DMS 273 treated with DMSO at 0.1 percent for 48 hours (cell line): ENCODE measurements at regions not wholly inside any gene's neighbourhood (a gene's known extent, or its start where the extent isn't known, plus 50 kb on each side); places are given as distances from the start of the nearest gene placed in this dataset.
A peak's percentile ranks its signal among the peaks of the same experiment; 100 is the strongest.

ENCODE experiments used
- DNase-seq: peaks from one replicate; lab custom pipeline; 2025; lab: John Stamatoyannopoulos, UW

GRCh38 chr2:204049635-204050034, 113.1 kb downstream of the ICOS start:
- DNase-seq: no peak

GRCh38 chr2:204050681-204051080, 114.1 kb downstream of the ICOS start:
- DNase-seq: no peak

- no peak for DNase-seq
Observed at GRCh38 chr2:204051476-204051875, 114.9 kb downstream of the ICOS start.

GRCh38 chr2:204051984-204052556, 115.5 kb downstream of the ICOS start:
- no peak for DNase-seq

GRCh38 chr2:204059016-204059415, 122.5 kb downstream of the ICOS start:
- DNase-seq: no peak

GRCh38 chr2:204060841-204061240, 124.3 kb downstream of the ICOS start:
- no peak for DNase-seq

GRCh38 chr2:204061241-204061640, 124.7 kb downstream of the ICOS start:
- peak; percentile 61 for DNase-seq

- DNase-seq: no peak
Observed at GRCh38 chr2:204064119-204064518, 127.6 kb downstream of the ICOS start.

- DNase-seq: no peak
Observed at GRCh38 chr2:204065566-204065965, 129.0 kb downstream of the ICOS start.

GRCh38 chr2:204066051-204066450, 129.5 kb downstream of the ICOS start:
- no peak for DNase-seq

- no peak for DNase-seq
Observed at GRCh38 chr2:204069804-204070203, 133.2 kb downstream of the ICOS start.

GRCh38 chr2:204072443-204073324, 136.1 kb downstream of the ICOS start:
- no peak for DNase-seq

- no peak for DNase-seq
Observed at GRCh38 chr2:204074456-204074855, 137.9 kb downstream of the ICOS start.

GRCh38 chr2:204078003-204078698, 141.6 kb downstream of the ICOS start:
- no peak for DNase-seq

GRCh38 chr2:204081487-204082425, 145.2 kb downstream of the ICOS start:
- DNase-seq: no peak

- no peak for DNase-seq
Observed at GRCh38 chr2:204086167-204086566, 149.6 kb downstream of the ICOS start.

GRCh38 chr2:204089105-204089504, 152.5 kb downstream of the ICOS start:
- DNase-seq: no peak

GRCh38 chr2:204089574-204089973, 153.0 kb downstream of the ICOS start:
- no peak for DNase-seq

GRCh38 chr2:204090021-204090420, 153.5 kb downstream of the ICOS start:
- no peak for DNase-seq

GRCh38 chr2:204104811-204105210, 168.2 kb downstream of the ICOS start:
- no peak for DNase-seq

GRCh38 chr2:204108330-204108751, 171.8 kb downstream of the ICOS start:
- DNase-seq: no peak

- DNase-seq: no peak
Observed at GRCh38 chr2:204108781-204109295, 172.3 kb downstream of the ICOS start.
